SU-DHL-6 (cell line): ENCODE measurements at regions not wholly inside any gene's neighbourhood (a gene's known extent, or its start where the extent isn't known, plus 50 kb on each side); places are given as distances from the start of the nearest gene placed in this dataset.

Experiments used
- CTCF ChIP-seq: fragments of 200-600 bp; sonication (generic); IDR thresholded peaks from one replicate; pipeline ENCODE4 v1.5.1; 2017; ENCODE audit warnings: antibody characterized with exemption, mild to moderate bottlenecking, low read length, moderate library complexity; ENCODE audit not compliant: insufficient read depth, poor library complexity, severe bottlenecking
- EZH2phosphoT487 ChIP-seq: fragments of 200-600 bp; sonication (generic), shearing (Covaris generic); conservative IDR thresholded peaks from 2 replicates; pipeline ENCODE4 v1.6.1; 2018; ENCODE audit warnings: mild to moderate bottlenecking, antibody characterized with exemption, low read length, moderate library complexity, mixed read lengths

- TF ChIP-seq CTCF (no peak), EZH2phosphoT487 (no peak)
These were observed 93.6 kb upstream of the TMTC2 start for GRCh38 chr12:82593143-82593542.
